ENCODE measurements at regions not wholly inside any gene's neighbourhood (a gene's known extent, or its start where the extent isn't known, plus 50 kb on each side); places are given as distances from the start of the nearest gene placed in this dataset.
A peak's percentile ranks its signal among the peaks of the same experiment; 100 is the strongest.

DNA sequence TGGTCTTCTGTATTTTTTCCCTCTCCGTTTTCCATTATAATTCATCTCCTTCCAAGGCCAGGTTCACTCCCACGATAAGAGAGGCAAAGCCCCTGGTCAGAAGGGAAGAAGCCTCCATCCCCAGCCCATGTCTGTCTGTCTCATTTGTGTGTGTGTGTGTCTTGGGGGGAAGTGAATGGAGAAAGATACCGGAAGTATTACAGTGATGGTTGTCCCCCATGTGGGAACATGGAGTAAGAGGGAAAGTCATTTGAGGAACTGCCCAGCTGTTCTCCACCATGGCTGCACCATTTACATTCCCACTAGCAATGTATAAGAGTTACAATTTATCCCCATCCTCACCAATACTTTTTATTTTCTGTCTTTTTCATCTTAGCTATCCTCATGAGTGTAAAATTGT, 113.6 kb upstream of the ATP8B1 start:
- no peak for DNase-seq (ENCODE audit: low read depth in 2 of 2)

DNA sequence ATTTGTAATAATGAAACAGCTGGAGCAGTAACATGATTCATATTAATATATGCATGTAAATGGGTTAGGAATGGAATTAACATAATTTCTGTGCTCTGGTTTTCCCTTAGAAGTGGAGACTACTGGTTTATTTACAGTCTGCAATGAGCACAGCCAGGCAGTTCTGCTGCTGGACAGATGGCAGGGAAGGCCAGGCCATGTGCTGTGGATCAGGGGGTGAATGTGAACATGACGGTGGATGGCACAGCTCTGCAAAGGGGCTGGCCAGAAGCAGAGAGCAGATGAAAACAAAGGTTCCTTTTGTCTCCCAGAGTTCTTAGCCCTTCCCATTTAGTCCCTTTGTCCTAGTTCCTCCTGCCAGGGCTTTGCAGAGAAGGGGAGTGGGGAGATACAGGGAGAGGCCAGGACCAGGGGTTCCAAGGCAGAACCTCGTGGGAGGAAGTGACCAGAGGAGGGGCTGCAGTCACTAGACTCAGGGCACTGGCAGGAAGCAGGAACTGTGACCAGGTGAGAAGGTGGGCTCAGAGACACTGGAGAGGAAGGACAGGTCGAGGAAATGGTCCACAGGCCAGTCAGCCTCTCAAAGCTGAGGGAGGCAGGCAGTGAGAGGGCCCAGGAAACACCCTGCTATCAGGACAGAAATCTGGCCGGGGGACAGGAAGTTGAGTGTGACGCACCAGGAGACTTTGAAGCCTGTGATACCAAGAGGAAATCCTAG, 112.9 kb upstream of the ATP8B1 start:
- DNase-seq (ENCODE audit: low read depth in 2 of 2), result no peak

DNA sequence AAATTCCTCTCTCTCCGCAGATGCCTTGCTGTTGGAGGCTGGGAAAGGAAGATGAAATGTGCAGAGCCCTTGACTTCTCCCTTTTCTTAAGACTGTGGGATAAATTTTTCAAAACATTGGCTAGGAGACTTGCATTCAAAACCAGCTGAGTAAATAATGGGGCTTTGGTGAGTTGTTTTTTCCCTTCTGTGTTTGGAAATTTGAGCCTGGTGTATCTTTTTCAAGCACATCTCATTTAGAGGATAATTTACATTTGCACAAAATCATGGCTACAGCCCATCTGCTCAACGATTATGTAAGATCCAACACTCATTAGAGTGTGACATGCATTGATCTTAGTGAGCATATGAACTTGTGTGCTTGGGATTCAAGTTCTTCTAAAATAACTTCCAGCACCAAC, 112.1 kb upstream of the ATP8B1 start:
- no peak for DNase-seq (ENCODE audit: low read depth in 2 of 2)

DNA sequence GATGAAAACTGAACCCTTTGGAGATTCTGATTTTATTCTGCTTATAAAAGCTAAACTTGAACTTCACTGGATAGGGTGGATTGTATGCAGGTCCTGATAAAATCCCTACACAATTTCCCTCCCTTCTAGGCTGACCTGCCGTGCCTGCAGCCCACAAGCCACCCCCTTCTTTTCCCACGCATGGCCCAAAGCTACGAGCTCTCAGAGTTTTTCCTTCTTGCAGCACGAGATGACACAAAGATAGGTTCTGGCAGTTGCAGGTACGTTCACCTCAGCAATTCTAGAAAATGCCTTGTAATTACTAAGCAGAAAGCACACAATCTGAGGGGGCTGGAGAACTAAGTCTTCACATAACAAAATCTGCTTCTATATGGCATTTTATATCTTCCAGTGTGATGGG, 110.6 kb upstream of the ATP8B1 start:
- DNase-seq (ENCODE audit: low read depth in 2 of 2), result no peak

DNA sequence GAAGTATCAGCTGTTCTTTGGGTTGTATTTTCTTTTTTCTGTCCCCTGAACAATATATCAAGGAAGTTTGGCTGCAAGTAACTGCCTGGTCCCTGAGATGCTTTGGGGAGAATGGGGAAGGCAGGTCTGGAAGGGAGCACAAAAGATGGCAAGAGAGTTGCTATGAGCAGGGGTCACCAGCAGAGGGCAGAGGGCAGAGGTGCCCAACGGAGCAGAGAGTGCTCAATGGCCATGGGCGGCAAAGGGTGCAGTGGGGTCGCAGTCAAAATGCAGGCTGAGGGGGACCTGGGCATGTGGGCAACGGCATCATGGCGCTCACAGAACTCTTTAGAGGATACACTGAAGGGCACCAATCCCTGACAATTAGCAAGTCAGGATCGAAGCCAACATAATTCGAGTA, 107.7 kb upstream of the ATP8B1 start:
- DNase-seq (ENCODE audit: low read depth in 2 of 2), result peak in 1 of 2 experiments; percentile 13

DNA sequence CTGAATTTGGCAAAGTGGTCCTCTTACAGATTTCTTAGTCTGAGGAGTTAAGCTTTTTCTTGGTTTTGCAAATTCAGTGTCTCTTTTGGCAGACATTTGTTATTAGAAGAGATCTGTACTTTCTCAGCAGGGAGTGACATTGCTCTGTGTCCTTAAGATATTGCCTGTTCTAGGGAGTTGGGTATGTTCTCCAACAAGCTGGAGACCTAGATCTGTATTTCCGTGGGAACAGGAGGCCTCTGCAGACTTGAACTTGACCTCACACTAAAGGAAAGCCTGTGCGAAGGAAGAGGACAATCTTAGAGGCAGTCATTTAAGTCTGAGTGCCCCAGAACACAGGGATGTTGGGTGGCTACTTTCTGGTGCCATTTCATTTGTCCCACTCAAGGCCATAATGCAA, 107.0 kb upstream of the ATP8B1 start:
- DNase-seq (ENCODE audit: low read depth in 2 of 2), result no peak

DNA sequence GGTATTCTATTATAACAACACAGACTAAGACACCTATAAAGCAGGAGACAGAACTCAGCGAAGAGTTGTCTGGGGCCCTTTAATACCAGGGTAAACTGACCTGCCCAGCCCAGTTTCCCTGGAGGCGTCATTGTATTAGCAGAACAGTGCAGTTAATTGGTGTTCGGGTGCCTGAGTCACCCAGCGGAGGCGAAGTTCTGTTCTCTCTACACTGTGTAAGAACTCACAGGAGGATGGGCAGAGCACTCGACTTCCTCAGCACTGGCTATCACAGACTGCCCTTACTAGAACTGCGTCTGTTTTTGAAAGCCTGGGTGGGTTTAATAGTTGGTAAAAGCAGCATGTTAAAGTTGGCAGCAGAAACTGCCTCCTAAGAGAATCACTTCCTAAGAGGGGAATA, 106.5 kb upstream of the ATP8B1 start:
- no peak for DNase-seq (ENCODE audit: low read depth in 2 of 2)

DNA sequence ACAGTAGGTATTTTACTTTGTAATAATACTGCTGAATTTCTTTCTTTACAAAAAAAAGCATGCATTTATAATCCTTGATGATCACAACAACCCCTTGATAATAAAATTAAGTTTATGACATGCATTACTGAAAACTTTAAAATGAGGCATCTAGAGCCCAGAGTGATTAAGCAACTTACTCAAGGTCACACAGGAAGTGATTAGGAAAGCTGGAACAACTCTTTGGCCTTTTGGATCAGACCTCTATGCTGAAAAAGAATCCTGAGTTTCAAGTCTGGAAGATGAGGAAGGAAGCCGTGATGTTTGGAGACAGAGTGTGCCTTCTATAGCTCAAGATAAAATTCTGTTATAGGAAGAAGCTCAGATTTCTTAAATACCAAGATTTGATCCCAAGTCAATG, 105.0 kb upstream of the ATP8B1 start:
- no peak for DNase-seq (ENCODE audit: low read depth in 2 of 2)

DNA sequence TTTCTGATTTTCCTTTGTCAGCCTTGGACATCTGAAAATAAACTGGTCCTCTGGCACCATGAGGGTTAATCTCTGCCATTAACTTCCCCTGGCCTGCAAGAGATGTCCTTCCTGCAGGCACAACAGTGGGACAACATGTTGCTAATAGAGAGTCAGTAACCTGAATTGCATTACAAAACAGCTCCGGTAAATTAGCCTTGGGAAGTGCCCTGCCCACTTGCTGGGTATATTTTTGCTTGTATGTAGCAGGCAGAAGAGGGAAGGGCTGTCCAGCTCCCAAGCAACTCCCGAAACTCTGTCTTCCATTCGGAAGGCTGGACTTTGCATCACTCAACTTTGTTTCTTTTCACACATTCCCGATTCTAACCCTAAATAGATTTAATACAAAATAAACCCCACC, 104.4 kb upstream of the ATP8B1 start:
- no peak for DNase-seq (ENCODE audit: low read depth in 2 of 2)

DNA sequence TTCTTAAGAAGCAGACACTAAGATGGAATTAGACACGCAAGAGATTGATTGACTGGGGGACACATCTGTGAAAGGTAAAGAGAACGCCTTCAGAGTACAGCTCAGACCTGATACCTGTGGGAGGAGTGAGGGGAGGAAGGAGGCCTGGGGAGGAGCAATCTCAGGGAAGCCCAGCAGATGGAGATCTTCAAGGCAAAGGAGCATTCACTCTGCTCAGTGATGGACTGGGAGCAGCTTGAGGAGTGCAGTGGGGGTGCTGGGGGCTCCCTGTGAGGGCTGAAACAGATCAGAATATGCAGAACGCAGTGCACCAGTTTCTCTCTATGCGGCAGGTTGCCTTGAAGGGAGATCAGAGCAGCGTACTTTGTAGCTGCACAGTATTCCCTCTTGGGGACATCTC, 103.7 kb upstream of the ATP8B1 start:
- no peak for DNase-seq (ENCODE audit: low read depth in 2 of 2)

DNA sequence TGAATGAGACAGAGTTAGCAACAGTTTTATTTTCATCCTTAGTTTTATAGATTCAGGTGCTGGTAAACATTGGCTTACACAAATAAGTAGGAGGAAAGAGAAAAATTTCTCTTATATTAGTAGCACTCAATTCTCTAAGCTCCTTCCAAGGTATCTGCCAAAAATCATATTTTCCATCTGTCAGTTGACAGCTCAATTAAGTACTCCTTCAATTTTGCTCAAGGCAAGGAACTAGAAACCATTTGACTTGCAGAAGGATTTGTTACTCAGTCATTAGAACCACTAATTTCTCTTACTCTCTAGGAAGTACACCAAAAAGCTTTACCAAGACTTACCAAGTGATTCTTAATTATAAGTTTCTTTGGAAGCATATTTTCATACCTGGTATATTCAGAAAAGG, 101.4 kb upstream of the ATP8B1 start:
- DNase-seq (ENCODE audit: low read depth in 2 of 2), result no peak

DNA sequence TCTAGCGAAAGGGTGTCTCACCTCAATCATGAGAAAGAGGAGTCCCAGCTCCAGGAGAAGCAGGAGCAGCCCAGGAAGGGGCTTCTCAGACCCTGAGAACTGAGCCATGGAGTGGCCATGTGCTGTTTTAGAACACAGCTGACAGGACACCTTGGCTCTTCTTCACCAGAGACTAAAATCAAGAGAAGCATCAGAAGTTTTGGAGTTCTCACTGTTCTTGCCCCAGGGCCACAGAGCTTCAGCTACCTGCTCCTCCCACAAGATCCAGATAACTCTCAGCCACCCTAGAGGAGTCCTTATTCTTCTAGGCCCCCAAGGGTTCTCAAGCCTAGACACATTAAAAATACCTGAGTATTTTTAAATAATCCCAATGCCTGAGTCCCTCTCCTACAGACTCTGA, 99.6 kb upstream of the ATP8B1 start:
- no peak for DNase-seq (ENCODE audit: low read depth in 2 of 2)

DNA sequence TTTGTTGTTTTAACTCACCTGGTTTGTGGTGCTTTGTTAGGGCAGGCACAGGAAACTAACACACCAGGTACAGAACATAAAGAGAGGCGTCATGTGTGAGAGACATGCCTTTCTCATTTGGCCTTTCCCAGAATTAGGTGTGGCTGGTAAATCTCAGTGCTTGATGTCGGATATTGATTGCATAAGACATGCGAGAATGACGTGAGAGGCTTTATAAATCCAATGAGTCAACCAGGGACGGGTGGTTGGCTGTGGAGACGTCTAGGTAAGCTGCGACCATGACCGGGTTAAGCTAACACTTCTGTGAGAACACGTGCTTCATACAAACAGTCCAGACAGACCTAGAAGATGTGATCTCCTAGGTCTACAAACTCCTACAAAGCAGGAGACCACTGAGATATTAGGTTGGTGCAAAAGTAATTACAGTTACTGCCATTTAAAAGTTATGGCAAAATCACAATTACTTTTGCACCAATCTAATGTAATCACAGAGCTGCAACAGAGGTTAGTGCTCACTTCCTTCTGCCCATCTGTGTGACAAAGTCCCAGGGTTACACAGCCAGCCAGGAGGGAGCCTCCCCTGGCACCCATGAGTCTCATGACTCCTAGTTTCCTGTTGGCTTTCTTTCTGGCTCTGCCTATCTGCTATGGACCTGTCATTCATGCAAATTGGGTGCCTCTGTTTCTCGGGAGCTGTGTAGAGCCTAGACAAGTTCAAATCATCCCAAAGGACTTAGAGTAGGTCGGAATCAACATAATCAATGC, 98.9 kb upstream of the ATP8B1 start:
- DNase-seq (ENCODE audit: low read depth in 2 of 2), result no peak

DNA sequence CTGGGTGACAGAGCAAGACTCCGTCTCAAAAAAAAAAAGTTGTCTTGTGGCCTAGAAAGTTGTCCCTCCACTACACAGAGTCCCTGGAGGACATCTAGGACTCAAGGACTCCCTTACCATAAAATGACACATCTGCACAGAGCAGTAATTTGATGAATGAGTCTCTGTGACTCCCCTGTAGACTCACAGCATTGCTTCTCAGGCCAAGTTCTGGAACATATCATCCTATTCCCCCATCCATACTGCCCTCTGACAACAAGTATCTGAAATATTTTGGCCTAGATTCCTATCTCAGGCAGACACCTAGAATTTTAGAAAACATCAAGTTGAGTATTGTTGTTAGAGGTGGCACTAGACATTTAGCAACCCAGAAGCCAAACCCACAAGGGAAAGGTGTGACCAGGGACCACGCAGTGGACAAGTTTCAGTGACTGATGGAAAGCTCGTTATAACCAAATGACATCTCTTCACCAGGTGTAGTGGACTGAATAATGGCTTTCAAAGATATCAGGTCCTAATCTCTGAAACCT, 97.9 kb upstream of the ATP8B1 start:
- no peak for DNase-seq (ENCODE audit: low read depth in 2 of 2)

DNA sequence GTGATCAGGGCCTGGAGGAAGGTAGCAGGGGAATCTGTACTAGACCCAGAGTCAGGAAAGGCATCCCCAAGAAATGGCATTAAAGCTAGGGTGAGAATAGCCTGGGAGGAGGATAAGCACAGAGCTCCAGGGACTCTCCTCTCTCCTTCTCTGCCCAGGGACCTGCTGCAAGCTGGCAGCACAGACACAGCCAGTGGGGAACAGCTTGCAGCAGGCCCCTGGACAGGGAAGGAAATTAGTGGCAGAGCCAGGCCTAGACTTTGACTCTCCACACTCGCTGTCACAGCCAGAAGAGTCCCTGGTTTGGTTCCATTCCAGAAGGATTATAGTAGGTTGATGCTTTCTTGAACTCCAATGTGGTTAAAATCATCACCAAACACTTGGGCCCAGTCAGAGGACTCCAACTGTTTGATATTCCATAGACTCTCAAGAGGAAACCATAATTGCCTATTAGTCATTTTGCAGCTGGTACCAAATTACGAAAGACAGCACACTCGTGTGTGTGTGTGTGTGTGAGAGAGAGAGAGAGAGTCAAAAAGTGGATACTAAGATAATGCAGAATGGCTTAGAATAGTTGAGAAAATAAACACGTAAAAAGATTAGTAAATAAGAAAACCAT, 95.5 kb upstream of the ATP8B1 start:
- no peak for DNase-seq (ENCODE audit: low read depth in 2 of 2)

DNA sequence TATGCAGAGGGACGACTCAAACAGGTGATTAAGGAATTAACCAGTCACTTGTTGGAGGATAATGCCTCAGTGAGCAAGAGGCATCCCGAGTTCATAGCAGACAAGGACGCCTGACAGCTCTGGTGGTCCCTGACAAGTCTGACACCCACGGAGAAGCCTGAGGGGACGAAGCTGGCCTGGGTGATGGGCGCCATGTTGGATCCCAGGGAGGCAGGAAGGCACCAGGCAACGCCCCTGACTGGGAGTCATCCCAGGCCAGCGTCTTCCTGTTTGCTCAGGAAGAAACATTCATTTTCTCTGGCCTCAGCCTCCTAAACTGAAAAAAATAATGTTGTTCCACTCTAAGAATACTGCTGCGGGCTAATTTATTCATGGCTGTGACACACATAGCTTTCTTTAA, 92.1 kb upstream of the ATP8B1 start:
- no peak for DNase-seq (ENCODE audit: low read depth in 2 of 2)

DNA sequence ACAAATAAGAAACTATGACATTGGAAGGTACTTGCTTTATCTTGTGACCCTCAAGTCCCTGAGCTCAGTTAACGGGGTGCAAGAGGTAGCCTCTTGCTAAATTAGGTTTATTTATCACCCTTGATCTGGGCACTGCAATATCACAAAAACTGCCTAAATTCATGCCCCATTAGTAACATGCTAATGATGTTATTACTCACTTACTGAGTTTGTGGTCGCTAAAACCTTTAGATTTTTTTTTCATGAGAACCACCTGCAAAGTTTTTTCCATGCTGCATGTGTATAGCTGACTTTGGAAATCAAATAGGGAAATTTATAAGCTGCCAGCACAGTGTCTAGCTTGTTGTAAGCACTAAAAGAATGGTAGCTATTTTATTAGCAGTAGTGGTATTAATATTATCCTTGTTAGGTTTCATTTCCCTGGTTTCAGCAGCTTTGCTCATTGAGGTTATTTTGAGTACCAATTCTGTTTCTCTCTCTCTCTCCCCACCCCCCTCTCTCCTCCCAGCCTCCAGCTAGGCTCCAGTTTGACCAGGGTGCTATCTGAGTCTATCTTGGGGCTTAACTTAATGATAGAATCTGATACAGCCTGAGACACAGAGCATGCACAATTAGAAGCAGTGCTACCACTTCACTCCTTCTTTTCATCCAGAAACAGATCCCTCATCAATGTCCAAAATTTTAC, 88.7 kb upstream of the ATP8B1 start:
- no peak for DNase-seq (ENCODE audit: low read depth in 2 of 2)

DNA sequence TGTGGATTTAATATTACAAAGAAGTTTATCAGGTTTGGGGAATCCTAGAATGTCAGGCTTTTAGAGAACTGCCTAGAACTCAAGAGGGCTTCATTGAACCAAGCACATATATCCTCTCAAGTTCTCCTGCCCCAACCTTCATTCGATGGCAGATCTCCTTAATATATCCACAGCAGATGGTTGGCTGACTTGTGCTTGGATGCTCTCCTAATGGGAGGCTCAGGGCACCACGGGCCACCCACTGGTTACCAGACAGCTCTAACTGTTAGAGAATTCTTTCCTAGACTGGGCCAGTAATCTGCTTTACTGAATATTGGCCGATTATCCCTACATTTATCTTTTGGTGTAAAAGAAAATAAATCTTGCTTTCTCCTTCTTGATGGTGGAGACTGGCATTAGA, 87.2 kb upstream of the ATP8B1 start:
- DNase-seq (ENCODE audit: low read depth in 2 of 2), result no peak

DNA sequence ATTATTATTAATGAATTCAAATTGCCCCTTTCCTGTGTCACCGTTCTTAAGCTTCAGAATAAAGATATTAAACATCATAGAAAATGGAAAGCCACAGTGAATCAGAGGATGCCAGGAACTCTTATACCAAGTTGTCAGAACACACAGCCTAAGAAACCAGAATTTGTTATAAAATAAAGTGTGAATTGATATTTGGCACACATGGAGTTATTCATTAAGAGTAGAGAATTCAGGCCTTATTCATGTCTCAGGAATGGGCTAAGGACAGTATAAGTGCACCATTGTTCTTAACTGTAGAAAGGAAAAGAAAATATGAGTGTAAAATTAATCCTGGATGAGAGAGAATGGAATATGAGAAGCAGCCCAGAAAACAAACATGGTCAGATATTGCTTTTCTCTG, 86.7 kb upstream of the ATP8B1 start:
- DNase-seq (ENCODE audit: low read depth in 2 of 2), result no peak

DNA sequence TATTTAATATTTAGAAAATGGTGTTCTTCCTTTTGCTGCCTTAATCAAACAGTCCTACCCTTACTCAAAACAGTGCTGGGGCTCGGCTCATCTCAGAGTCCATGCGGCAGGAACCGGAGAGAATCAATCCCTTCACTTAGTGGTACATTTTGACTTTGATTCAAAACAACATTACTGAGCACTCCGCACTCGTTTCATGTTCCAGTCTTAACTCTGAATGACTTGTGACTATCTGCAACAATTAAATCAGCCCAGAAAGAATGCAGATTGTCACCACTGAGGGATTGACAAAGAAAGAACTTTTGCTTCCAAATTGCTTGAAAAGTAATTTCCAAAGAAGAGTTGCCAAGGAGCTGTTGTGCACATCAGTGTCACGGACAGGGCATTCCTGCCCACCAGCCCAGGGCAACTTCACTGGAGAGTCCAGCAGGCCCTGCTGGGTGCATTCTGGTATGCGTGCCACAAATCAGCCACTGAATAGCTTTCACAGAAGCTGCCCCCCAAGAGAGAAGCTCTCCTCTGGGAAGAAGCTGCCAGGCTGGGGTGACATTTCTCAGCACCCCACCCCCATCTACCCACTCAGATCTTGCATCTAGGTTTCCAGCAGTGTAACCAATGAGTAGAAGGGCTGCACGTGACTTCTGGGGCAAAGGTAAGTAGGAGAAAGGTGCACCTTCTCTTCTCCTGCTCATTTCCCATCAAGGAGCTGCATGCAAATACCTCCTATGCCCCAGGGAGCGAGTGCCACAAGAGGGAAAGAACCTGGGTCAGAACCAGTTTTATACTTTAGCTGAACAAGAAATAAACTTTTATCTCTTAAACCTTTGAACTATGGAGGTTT, 84.6 kb upstream of the ATP8B1 start:
- no peak for DNase-seq (ENCODE audit: low read depth in 2 of 2)

DNA sequence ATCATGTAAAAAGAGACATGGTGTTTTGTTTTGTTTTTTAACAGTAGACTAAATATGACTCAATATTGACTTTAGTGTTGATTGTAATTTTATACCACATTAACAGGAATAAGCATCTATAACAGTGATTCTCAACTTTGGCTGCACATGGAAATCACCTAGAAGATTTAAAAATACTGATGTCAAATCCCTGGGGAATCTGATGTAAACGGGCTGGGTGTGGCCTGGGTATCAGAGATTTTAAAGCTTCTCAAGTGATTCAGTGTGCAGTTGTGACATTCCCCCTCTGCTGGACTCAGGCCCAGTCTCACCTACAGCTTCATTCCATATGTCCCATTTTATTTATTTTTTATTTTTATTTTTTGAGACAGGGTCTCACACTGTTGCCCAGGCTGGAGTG, 82.8 kb upstream of the ATP8B1 start:
- no peak for DNase-seq (ENCODE audit: low read depth in 2 of 2)

All from stimulated activated CD4-positive, alpha-beta T cell treated with anti-CD3 and anti-CD28 coated beads, Interleukin-12 subunit alpha, Interleukin-12 subunit beta, amount 100 ng/mL, for 24 hours (primary cell).